ENCODE measurements at regions not wholly inside any gene's neighbourhood (a gene's known extent, or its start where the extent isn't known, plus 50 kb on each side); places are given as distances from the start of the nearest gene placed in this dataset.

- H3K4me3 ChIP-seq: no peak overlapping the region
- no peaks in the 10 kb centered on the region for H3K9me3 ChIP-seq
- H3K4me1 ChIP-seq: no peaks in the 10 kb centered on the region
- DNase-seq (no peak), ATAC-seq (no peak)
- intact Hi-C loops (cut with DNase I): no loop called here
- TF ChIP-seq CTCF (IDR thresholded peaks at IDR 0.05): no peak
- no peak for TF ChIP-seq POLR2A (IDR thresholded peaks at IDR 0.05)
- H3K27ac ChIP-seq: no peak overlapping the region
- no peaks in the 10 kb centered on the region for H3K36me3 ChIP-seq
- no peaks in the 10 kb centered on the region for H3K27me3 ChIP-seq
- 75 to 78% (median 77%) methylated on average over 6 of the region's 6 CpGs for WGBS, 4 donors
Observed at GRCh38 chr1:57820356-57821095, 396.7 kb upstream of the DAB1 start.

- H3K27ac ChIP-seq: no peak overlapping the region
- intact Hi-C loops (cut with DNase I): no loop called here
- H3K4me1 ChIP-seq: no peaks in the 10 kb centered on the region
- 47 to 71% (median 62%) methylated on average over 4 of the region's 4 CpGs for WGBS, 4 donors
- no peaks in the 10 kb centered on the region for H3K36me3 ChIP-seq
- H3K9me3 ChIP-seq: no peaks in the 10 kb centered on the region
- no peak for TF ChIP-seq POLR2A (IDR thresholded peaks at IDR 0.05)
- no peak overlapping the region for H3K4me3 ChIP-seq
- H3K27me3 ChIP-seq: no peaks in the 10 kb centered on the region
- DNase-seq (no peak), ATAC-seq (no peak)
Observed at GRCh38 chr1:57819893-57820292, 396.0 kb upstream of the DAB1 start.

- Histone ChIP-seq H3K9me3 (no peaks in the 10 kb centered on the region), H3K4me3 (no peak overlapping the region), H3K4me1 (no peaks in the 10 kb centered on the region), H3K27ac (no peak overlapping the region), H3K36me3 (no peaks in the 10 kb centered on the region), H3K27me3 (no peaks in the 10 kb centered on the region)
- no peak for DNase-seq
- 82 to 91% (median 82%) methylated on average over 3 of the region's 3 CpGs for WGBS, 4 donors
- intact Hi-C loops (cut with DNase I): loop anchor here in 1 of 10 donors (5.0 kb wide), 1 partner anchor 49 kb away; no protein-coding TSS in a partner anchor
- TF ChIP-seq CTCF (IDR thresholded peaks at IDR 0.05): no peak
- no peak for TF ChIP-seq POLR2A (IDR thresholded peaks at IDR 0.05)
- ATAC-seq: no peak
Observed at GRCh38 chr1:57803586-57803985, 379.7 kb upstream of the DAB1 start.

- ATAC-seq (no peak), DNase-seq (no peak)
- intact Hi-C loops (cut with DNase I): loop anchor here in 1 of 10 donors (5.0 kb wide), 1 partner anchor 52 kb away; no protein-coding TSS in a partner anchor
- Histone ChIP-seq H3K27ac (no peak overlapping the region), H3K4me1 (no peaks in the 10 kb centered on the region), H3K36me3 (no peaks in the 10 kb centered on the region), H3K4me3 (no peak overlapping the region), H3K9me3 (no peaks in the 10 kb centered on the region), H3K27me3 (no peaks in the 10 kb centered on the region)
- 87 to 90% (median 89%) methylated on average over 3 of the region's 3 CpGs for WGBS, 4 donors
- no peak for TF ChIP-seq POLR2A (IDR thresholded peaks at IDR 0.05)
Observed at GRCh38 chr1:57800376-57800775, 376.5 kb upstream of the DAB1 start.

- H3K27ac ChIP-seq: no peak overlapping the region
- no peaks in the 10 kb centered on the region for H3K27me3 ChIP-seq
- intact Hi-C loops (cut with DNase I): loop anchor here in 1 of 10 donors (5.0 kb wide), 1 partner anchor 53 kb away; no protein-coding TSS in a partner anchor
- no peak for ATAC-seq
- H3K4me1 ChIP-seq: no peaks in the 10 kb centered on the region
- no peaks in the 10 kb centered on the region for H3K36me3 ChIP-seq
- no peak overlapping the region for H3K4me3 ChIP-seq
- no peak for DNase-seq
- H3K9me3 ChIP-seq: no peaks in the 10 kb centered on the region
- no peak for TF ChIP-seq POLR2A (IDR thresholded peaks at IDR 0.05)
- TF ChIP-seq CTCF (IDR thresholded peaks at IDR 0.05): no peak
- WGBS, 4 donors: 66 to 88% (median 76%) methylated on average over 4 of the region's 4 CpGs
Observed at GRCh38 chr1:57799490-57800115, 375.7 kb upstream of the DAB1 start.
